ENCODE measurements at regions not wholly inside any gene's neighbourhood (a gene's known extent, or its start where the extent isn't known, plus 50 kb on each side); places are given as distances from the start of the nearest gene placed in this dataset.

GRCh38 chr14:84670796-84671195 is 859.1 kb upstream of the FLRT2 start:
- BruUV-seq (replicated peaks) = no TSS peak
- Histone ChIP-seq H3K9me2 (ENCODE audit: insufficient read depth, low read length) (no peaks in the 10 kb centered on the region), H3K36me3 (ENCODE audit: insufficient read depth, low read length) (no peaks in the 10 kb centered on the region), H3K4me2 (ENCODE audit: low read length) (no peak overlapping the region), H3K27ac (ENCODE audit: low read depth, low read length, poor library complexity, severe bottlenecking) (no peak overlapping the region), H3K9me3 (ENCODE audit: low read length) (no peaks in the 10 kb centered on the region), H3K4me1 (ENCODE audit: insufficient read depth, low read length, poor library complexity, severe bottlenecking) (no peaks in the 10 kb centered on the region), H3K79me2 (ENCODE audit: insufficient read depth, low read depth, low read length) (no peaks in the 10 kb centered on the region), H2AFZ (ENCODE audit: low read length) (no peak overlapping the region), H3K4me3 (ENCODE audit: low read depth, low read length, poor library complexity, severe bottlenecking) (no peak overlapping the region), H4K20me1 (ENCODE audit: insufficient read depth, low read length) (no peaks in the 10 kb centered on the region)
- intact Hi-C loops (cut with micrococcal nuclease; ENCODE audit: unreplicated experiment) = no loop called here
- ChIA-PET POLR2A (interaction anchor here (0.7 kb wide), 1 partner anchor 759 kb away, joined by 3 read pairs; no protein-coding TSS in a partner anchor), CTCF (ENCODE audit: unreplicated experiment) (no interaction called here)
- TF ChIP-seq EZH2phosphoT487 (IDR thresholded peaks at IDR 0.05; ENCODE audit: borderline replicate concordance, low read depth, low read length) (no peak), CTCF (conservative IDR thresholded peaks at IDR 0.05; ENCODE audit: low read length) (no peak)
- DNase-seq (ENCODE audit: low spot score) = no peak

- Histone ChIP-seq H4K20me1 (ENCODE audit: insufficient read depth, low read length) (no peaks in the 10 kb centered on the region), H3K4me1 (ENCODE audit: insufficient read depth, low read length, poor library complexity, severe bottlenecking) (no peaks in the 10 kb centered on the region), H2AFZ (ENCODE audit: low read length) (no peak overlapping the region), H3K27ac (ENCODE audit: low read depth, low read length, poor library complexity, severe bottlenecking) (no peak overlapping the region), H3K4me3 (ENCODE audit: low read depth, low read length, poor library complexity, severe bottlenecking) (no peak overlapping the region), H3K4me2 (ENCODE audit: low read length) (no peak overlapping the region), H3K79me2 (ENCODE audit: insufficient read depth, low read depth, low read length) (no peaks in the 10 kb centered on the region), H3K9me2 (ENCODE audit: insufficient read depth, low read length) (no peaks in the 10 kb centered on the region), H3K9me3 (ENCODE audit: low read length) (no peaks in the 10 kb centered on the region), H3K36me3 (ENCODE audit: insufficient read depth, low read length) (no peaks in the 10 kb centered on the region)
- no peak for TF ChIP-seq CTCF (conservative IDR thresholded peaks at IDR 0.05; ENCODE audit: low read length)
- no peak for TF ChIP-seq EZH2phosphoT487 (IDR thresholded peaks at IDR 0.05; ENCODE audit: borderline replicate concordance, low read depth, low read length)
- ChIA-PET CTCF (ENCODE audit: unreplicated experiment) (no interaction called here), POLR2A (no interaction called here)
- intact Hi-C loops (cut with micrococcal nuclease; ENCODE audit: unreplicated experiment) = no loop called here
- no TSS peak for BruUV-seq (replicated peaks)
- no peak for DNase-seq (ENCODE audit: low spot score)
Observed at GRCh38 chr14:84671776-84672175, 858.2 kb upstream of the FLRT2 start.

GRCh38 chr14:84674636-84675035 is 855.3 kb upstream of the FLRT2 start:
- H3K4me3 ChIP-seq (ENCODE audit: low read depth, low read length, poor library complexity, severe bottlenecking) = no peak overlapping the region
- no peaks in the 10 kb centered on the region for H4K20me1 ChIP-seq (ENCODE audit: insufficient read depth, low read length)
- ChIA-PET POLR2A (interaction anchor here (0.7 kb wide), 2 partner anchors 370 to 1656 kb away, joined by 3 read pairs; no protein-coding TSS in a partner anchor), CTCF (ENCODE audit: unreplicated experiment) (no interaction called here)
- no peak overlapping the region for H3K4me2 ChIP-seq (ENCODE audit: low read length)
- H3K9me2 ChIP-seq (ENCODE audit: insufficient read depth, low read length) = no peaks in the 10 kb centered on the region
- DNase-seq (ENCODE audit: low spot score) = no peak
- H3K36me3 ChIP-seq (ENCODE audit: insufficient read depth, low read length) = no peaks in the 10 kb centered on the region
- H3K9me3 ChIP-seq (ENCODE audit: low read length) = no peaks in the 10 kb centered on the region
- no TSS peak for BruUV-seq (replicated peaks)
- no peak for TF ChIP-seq CTCF (conservative IDR thresholded peaks at IDR 0.05; ENCODE audit: low read length)
- TF ChIP-seq EZH2phosphoT487 (IDR thresholded peaks at IDR 0.05; ENCODE audit: borderline replicate concordance, low read depth, low read length) = no peak
- H3K79me2 ChIP-seq (ENCODE audit: insufficient read depth, low read depth, low read length) = no peaks in the 10 kb centered on the region
- H3K4me1 ChIP-seq (ENCODE audit: insufficient read depth, low read length, poor library complexity, severe bottlenecking) = no peaks in the 10 kb centered on the region
- H3K27ac ChIP-seq (ENCODE audit: low read depth, low read length, poor library complexity, severe bottlenecking) = no peak overlapping the region
- H2AFZ ChIP-seq (ENCODE audit: low read length) = no peak overlapping the region
- intact Hi-C loops (cut with micrococcal nuclease; ENCODE audit: unreplicated experiment) = no loop called here

Data from OCI-LY7 (cell line).